Subcutaneous abdominal adipose tissue (tissue), 5 donors: ENCODE measurements at regions not wholly inside any gene's neighbourhood (a gene's known extent, or its start where the extent isn't known, plus 50 kb on each side); places are given as distances from the start of the nearest gene placed in this dataset.
"Not testable (repeated sequence)": the region's sequence is repeated elsewhere in the genome, so short reads cannot be mapped to it uniquely, and the experiment has no call there.

Experiments
- H3K27ac ChIP-seq: one replicate; pipeline ENCODE4 v1.7.0; 2013; ENCODE audit warnings: low read depth, mild to moderate bottlenecking, inconsistent platforms, low read length, moderate library complexity
- H3K27me3 ChIP-seq, 5 donors: one replicate each; pipeline ENCODE4 v1.7.0; 2013; ENCODE audit warnings: low read length in 5 of 5, inconsistent platforms in 1 of 5; ENCODE audit not compliant: control insufficient read depth in 5 of 5, insufficient read depth in 4 of 5
- H3K36me3 ChIP-seq, 5 donors: one replicate each; pipeline ENCODE4 v1.7.0; 2013; ENCODE audit warnings: low read length in 5 of 5; ENCODE audit not compliant: control insufficient read depth in 5 of 5, insufficient read depth in 5 of 5
- H3K4me1 ChIP-seq, 5 donors: one replicate each; pipeline ENCODE4 v1.7.0; 2013; ENCODE audit warnings: low read length in 5 of 5, mild to moderate bottlenecking in 3 of 5, moderate library complexity in 1 of 5; ENCODE audit not compliant: control insufficient read depth in 5 of 5, insufficient read depth in 5 of 5
- H3K4me3 ChIP-seq, 5 donors: one replicate each; pipeline ENCODE4 v1.7.0; 2013; ENCODE audit warnings: low read length in 5 of 5, low read depth in 1 of 5
- H3K9ac ChIP-seq, 5 donors: one replicate each; pipeline ENCODE4 v1.7.0; 2013; ENCODE audit warnings: low read length in 5 of 5, mild to moderate bottlenecking in 4 of 5, moderate library complexity in 3 of 5
- H3K9me3 ChIP-seq, 5 donors: one replicate each; pipeline ENCODE4 v1.7.0; 2013; ENCODE audit warnings: low read length in 5 of 5; ENCODE audit not compliant: control insufficient read depth in 5 of 5
- donor health status: healthy.
- donor health status: healthy.
- donor health status: healthy.
- donor health status: healthy.
- donor health status: healthy.

DNA sequence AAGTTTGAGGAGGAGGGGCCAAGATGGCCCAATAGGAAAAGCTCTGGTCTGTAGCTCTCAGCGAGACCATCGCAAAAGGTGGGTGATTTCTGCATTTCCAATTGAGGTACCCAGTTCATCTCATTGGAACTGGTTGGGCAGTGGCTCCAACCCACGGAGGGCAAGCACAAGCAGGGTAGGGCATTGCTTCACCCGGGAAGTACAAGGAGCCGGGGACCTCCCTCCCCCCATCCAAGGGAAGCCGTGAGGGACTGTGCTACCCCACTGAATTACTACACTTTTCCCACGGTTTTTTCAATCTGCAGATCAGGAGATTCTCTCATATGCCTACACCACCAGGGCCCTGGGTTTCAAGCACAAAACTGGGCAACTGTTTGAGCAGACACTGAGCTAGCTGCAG is 58.0 kb upstream of the EFCAB3 start:
- no peak overlapping the region for H3K4me3 ChIP-seq
- no peaks in the 10 kb centered on the region for H3K36me3 ChIP-seq
- H3K27ac ChIP-seq, result no peak overlapping the region
- H3K9ac ChIP-seq, result no peak overlapping the region
- H3K4me1 ChIP-seq, result no peaks in the 10 kb centered on the region
- peaks cover 0 to 2% (median 0%) of the 10 kb centered on the region in 5 donors for H3K27me3 ChIP-seq
- no peaks in the 10 kb centered on the region for H3K9me3 ChIP-seq

DNA sequence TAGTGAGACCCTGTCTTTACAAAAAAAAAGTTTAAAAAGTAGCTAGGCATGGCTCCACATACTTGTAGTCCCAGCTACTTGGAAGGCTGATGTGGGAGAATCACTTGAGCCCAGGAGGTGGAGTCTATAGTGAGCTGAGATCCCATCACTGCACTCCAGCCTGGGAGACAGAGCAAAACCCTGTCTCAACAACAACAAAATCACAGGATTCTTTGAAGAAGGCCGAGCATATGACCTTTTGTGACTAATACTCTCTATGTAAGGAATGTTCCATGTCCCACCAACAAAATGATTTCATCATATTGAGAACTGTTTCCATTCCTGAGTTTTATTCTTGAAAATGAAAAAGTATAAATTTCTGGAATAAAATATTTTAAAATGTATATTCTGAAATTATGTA is 58.9 kb upstream of the EFCAB3 start:
- Histone ChIP-seq H3K9ac (no peak overlapping the region), H3K27ac (no peak overlapping the region), H3K27me3 (peaks cover 0 to 2% (median 0%) of the 10 kb centered on the region in 5 donors), H3K4me1 (no peaks in the 10 kb centered on the region), H3K4me3 (no peak overlapping the region), H3K9me3 (no peaks in the 10 kb centered on the region), H3K36me3 (no peaks in the 10 kb centered on the region)

- Histone ChIP-seq H3K36me3 (no peaks in the 10 kb centered on the region), H3K27ac (no peak overlapping the region), H3K27me3 (peaks cover 0 to 2% (median 0%) of the 10 kb centered on the region in 5 donors), H3K9me3 (no peaks in the 10 kb centered on the region), H3K4me3 (no peak overlapping the region), H3K4me1 (no peaks in the 10 kb centered on the region), H3K9ac (no peak overlapping the region)
Observed at GRCh38 chr17:62319846-62320245, 60.5 kb upstream of the EFCAB3 start.

GRCh38 chr17:62309396-62309795 is 71.0 kb upstream of the EFCAB3 start:
- H3K36me3 ChIP-seq, result no peaks in the 10 kb centered on the region
- H3K4me3 ChIP-seq, result no peak overlapping the region
- peaks cover 0 to 2% (median 0%) of the 10 kb centered on the region in 5 donors for H3K27me3 ChIP-seq
- peaks cover 0 to 2% (median 0%) of the 10 kb centered on the region in 5 donors for H3K9me3 ChIP-seq
- H3K4me1 ChIP-seq, result no peaks in the 10 kb centered on the region
- H3K9ac ChIP-seq, result no peak overlapping the region
- no peak overlapping the region for H3K27ac ChIP-seq

- H3K9me3 ChIP-seq, result peaks cover 0 to 2% (median 0%) of the 10 kb centered on the region in 5 donors
- peaks cover 0 to 2% (median 0%) of the 10 kb centered on the region in 5 donors for H3K27me3 ChIP-seq
- H3K36me3 ChIP-seq, result no peaks in the 10 kb centered on the region
- H3K27ac ChIP-seq, result no peak overlapping the region
- H3K4me1 ChIP-seq, result no peaks in the 10 kb centered on the region
- no peak overlapping the region for H3K4me3 ChIP-seq
- H3K9ac ChIP-seq, result no peak overlapping the region
Observed at GRCh38 chr17:62307196-62307595, 73.2 kb upstream of the EFCAB3 start.

DNA sequence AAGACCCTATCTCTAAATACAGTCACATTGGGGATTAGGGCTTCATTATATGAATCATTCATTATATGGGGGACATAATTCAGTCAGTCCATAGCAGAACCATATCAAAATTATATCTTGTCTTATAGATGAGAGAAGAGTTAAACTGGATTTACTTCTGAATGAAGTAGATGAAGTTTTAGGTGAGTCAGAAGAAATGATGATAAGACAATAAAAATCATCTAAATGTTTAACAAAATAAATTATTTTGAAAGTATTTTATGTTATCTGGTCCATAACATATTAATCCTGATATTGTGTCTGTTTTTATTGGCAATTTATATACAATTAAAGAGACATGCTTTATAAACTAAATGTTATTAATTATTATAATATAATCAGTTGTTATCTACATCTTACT is 76.9 kb upstream of the EFCAB3 start:
- peaks cover 0 to 5% (median 0%) of the 10 kb centered on the region in 5 donors for H3K9me3 ChIP-seq
- H3K27me3 ChIP-seq, result peaks cover 0 to 2% (median 0%) of the 10 kb centered on the region in 5 donors
- H3K9ac ChIP-seq, result no peak overlapping the region
- no peak overlapping the region for H3K4me3 ChIP-seq
- H3K4me1 ChIP-seq, result no peaks in the 10 kb centered on the region
- no peaks in the 10 kb centered on the region for H3K36me3 ChIP-seq
- H3K27ac ChIP-seq, result no peak overlapping the region

DNA sequence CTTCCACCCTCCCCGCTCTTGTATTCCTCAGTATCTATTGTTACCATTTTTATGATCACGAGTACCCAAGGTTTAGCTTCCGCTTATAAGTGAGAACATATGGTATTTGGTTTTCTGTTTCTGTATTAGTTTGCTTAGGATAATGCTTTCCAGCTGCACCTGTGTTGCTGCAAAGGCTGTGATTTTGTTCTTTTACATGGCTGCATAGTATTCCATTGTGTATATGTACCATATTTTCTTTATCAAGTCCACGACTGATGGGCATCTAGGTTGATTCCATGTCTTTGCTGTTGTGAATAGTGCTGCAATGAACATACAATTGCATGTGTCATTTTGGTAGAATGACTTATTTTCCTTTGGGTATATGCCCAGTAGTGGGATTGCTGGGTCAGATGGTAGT is 79.7 kb upstream of the EFCAB3 start:
- Histone ChIP-seq H3K27ac (no peak overlapping the region), H3K4me1 (no peaks in the 10 kb centered on the region), H3K4me3 (no peak overlapping the region), H3K9ac (no peak overlapping the region), H3K9me3 (peaks cover 0 to 5% (median 0%) of the 10 kb centered on the region in 5 donors), H3K27me3 (no peaks in the 10 kb centered on the region), H3K36me3 (no peaks in the 10 kb centered on the region)

- H3K9me3 ChIP-seq, H3K4me1 ChIP-seq, H3K36me3 ChIP-seq, H3K4me3 ChIP-seq, H3K27me3 ChIP-seq, H3K27ac ChIP-seq, H3K9ac ChIP-seq: not testable (repeated sequence)
Observed at GRCh38 chr17:62275290-62275689, 105.1 kb upstream of the EFCAB3 start.

DNA sequence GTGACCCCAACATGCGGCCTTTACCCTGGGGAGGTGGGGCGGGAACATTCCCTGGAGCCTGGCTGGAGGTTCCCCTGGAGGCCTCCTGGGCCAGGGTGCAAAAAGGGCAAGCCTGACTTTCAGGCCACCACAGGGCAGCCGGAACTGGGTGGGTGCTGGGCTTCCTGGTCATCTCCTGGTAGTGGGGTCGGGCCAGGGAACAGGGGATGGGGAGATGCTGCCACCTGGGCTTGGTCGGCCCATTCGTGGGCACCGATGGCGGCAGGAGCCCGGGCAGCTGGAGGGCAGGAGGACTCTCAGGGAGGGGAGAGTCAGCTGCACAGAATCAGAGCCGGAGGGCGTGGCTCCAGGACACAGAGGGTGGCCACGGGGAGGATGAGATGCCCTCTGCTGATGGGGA is 112.0 kb upstream of the EFCAB3 start:
- H3K9me3 ChIP-seq, H3K36me3 ChIP-seq, H3K27ac ChIP-seq, H3K4me3 ChIP-seq, H3K9ac ChIP-seq, H3K4me1 ChIP-seq, H3K27me3 ChIP-seq: not testable (repeated sequence)

- not testable (repeated sequence) for H3K9ac ChIP-seq, H3K27me3 ChIP-seq, H3K27ac ChIP-seq, H3K4me1 ChIP-seq, H3K36me3 ChIP-seq, H3K4me3 ChIP-seq, H3K9me3 ChIP-seq
Observed at GRCh38 chr17:62264974-62265373, 115.4 kb upstream of the EFCAB3 start.

GRCh38 chr17:62255791-62256190 is 124.6 kb upstream of the EFCAB3 start:
- H3K4me1 ChIP-seq, H3K27me3 ChIP-seq, H3K27ac ChIP-seq, H3K36me3 ChIP-seq, H3K9ac ChIP-seq, H3K9me3 ChIP-seq, H3K4me3 ChIP-seq: not testable (repeated sequence)
